HCT116 (cell line): ENCODE measurements at regions not wholly inside any gene's neighbourhood (a gene's known extent, or its start where the extent isn't known, plus 50 kb on each side); places are given as distances from the start of the nearest gene placed in this dataset.

ENCODE experiments used
- ATAC-seq: fragments of 200-7000 bp; cut with Tn5 transposase; 2 replicates; pipeline ENCODE4 v1.9.1; 2020; ENCODE audit warnings: mild to moderate bottlenecking, moderate library complexity
- BruUV-seq: library from RNA; stranded (reverse); fragments of 400-500 nt; replicated peaks from 2 replicates; lab custom pipeline; 2021; lab: Mats Ljungman, UMichigan
- CTCF ChIA-PET: fragments of 300-600 bp; sonication (Branson Sonifier 250); formaldehyde crosslinking; loops from one replicate; lab custom pipeline; 2021; ENCODE audit warnings: antibody characterized with exemption; lab: Charles Lee
- POLR2A ChIA-PET: fragments of 300-600, 350-600 bp; sonication (Branson Sonifier 250); formaldehyde crosslinking; loops from one replicate; lab custom pipeline; 2021; ENCODE audit warnings: antibody characterized with exemption; lab: Charles Lee
- RAD21 ChIA-PET, 2 experiments: fragments of 300-600 bp; sonication (Branson Sonifier 250); formaldehyde crosslinking; loops; one replicate each; lab custom pipeline; 2023; ENCODE audit warnings: low total read pairs in 2 of 2; ENCODE audit not compliant: uncharacterized antibody in 2 of 2, unreplicated experiment in 2 of 2, low non-redundant PET in 1 of 2; lab: Charles Lee
- DNase-seq: peaks from one replicate; pipeline ENCODE4 v3.0.0-alpha.2; 2010; ENCODE audit warnings: low read depth, low spot score
- H2AFZ ChIP-seq: fragments of 200-600 bp; shearing (Covaris generic), sonication (generic); 2 replicates; pipeline ENCODE4 v1.6.1; 2017; ENCODE audit warnings: low read depth, mixed run types, mixed read lengths, antibody characterized with exemption, low read length; ENCODE audit not compliant: poor library complexity, severe bottlenecking
- H3K27ac ChIP-seq: 2 replicates; pipeline ENCODE4 v1.5.1; 2012; ENCODE audit warnings: low read depth, low read length
- H3K27me3 ChIP-seq: fragments of 200-600 bp; sonication (generic); 2 replicates; pipeline ENCODE4 v1.6.1; 2016; ENCODE audit warnings: mixed run types, low read length, mixed read lengths; ENCODE audit not compliant: insufficient read depth
- H3K36me3 ChIP-seq, 2 experiments: fragments of 200-500 bp in 1 of 2; fragments of 200-600 bp in 1 of 2; sonication (Bioruptor generic) in 1 of 2; sonication (generic) in 1 of 2; 2 replicates each; pipeline versions ENCODE4 v1.5.1 to v1.6.1; 2014 to 2016; ENCODE audit warnings: low read length in 2 of 2, inconsistent platforms in 1 of 2, mixed read lengths in 1 of 2, mixed run types in 1 of 2; ENCODE audit not compliant: insufficient read depth in 2 of 2, control insufficient read depth in 1 of 2
- H3K4me1 ChIP-seq, 2 experiments: fragments of 200-600 bp in 1 of 2; sonication (generic) in 1 of 2; 2 replicates each; pipeline versions ENCODE4 v1.5.1 to v1.6.1; 2012 to 2017; ENCODE audit warnings: low read length in 2 of 2, inconsistent platforms in 1 of 2, mild to moderate bottlenecking in 1 of 2, mixed read lengths in 1 of 2, mixed run types in 1 of 2, moderate library complexity in 1 of 2; ENCODE audit not compliant: insufficient read depth in 2 of 2, control insufficient read depth in 1 of 2
- H3K4me2 ChIP-seq: fragments of 200-600 bp; sonication (generic); 2 replicates; pipeline ENCODE4 v1.6.1; 2017; ENCODE audit warnings: mixed run types, low read length, mixed read lengths
- H3K4me3 ChIP-seq, 2 experiments: fragments of 200-600 bp in 1 of 2; sonication (generic) in 1 of 2; replicated peaks in 1 of 2; 2 replicates each; pipeline ENCODE4 v1.5.1; 2011 to 2016; ENCODE audit warnings: low read length in 2 of 2, control low read depth in 1 of 2, low read depth in 1 of 2, mild to moderate bottlenecking in 1 of 2, mixed read lengths in 1 of 2, mixed run types in 1 of 2
- H3K79me2 ChIP-seq: fragments of 200-600 bp; sonication (generic); 2 replicates; pipeline ENCODE4 v1.6.1; 2017; ENCODE audit warnings: mild to moderate bottlenecking, mixed run types, low read length, moderate library complexity, mixed read lengths; ENCODE audit not compliant: insufficient read depth
- H3K9ac ChIP-seq: fragments of 200-600 bp; sonication (generic); 2 replicates; pipeline ENCODE4 v1.6.1; 2016; ENCODE audit warnings: low read length, mixed read lengths
- H3K9me2 ChIP-seq: fragments of 200-600 bp; sonication (generic), shearing (Covaris generic); 2 replicates; pipeline ENCODE4 v1.6.1; 2017; ENCODE audit warnings: mixed run types, mild to moderate bottlenecking, moderate library complexity; ENCODE audit not compliant: insufficient read depth
- H3K9me3 ChIP-seq, 2 experiments: fragments of 200-500 bp in 1 of 2; fragments of 200-600 bp in 1 of 2; sonication (Bioruptor generic) in 1 of 2; sonication (generic) in 1 of 2; 2 replicates each; pipeline ENCODE4 v1.6.1; 2014 to 2017; ENCODE audit warnings: low read length in 2 of 2, mixed read lengths in 2 of 2, inconsistent platforms in 1 of 2, low read depth in 1 of 2, mild to moderate bottlenecking in 1 of 2, mixed run types in 1 of 2, moderate library complexity in 1 of 2; ENCODE audit not compliant: control insufficient read depth in 1 of 2, insufficient read depth in 1 of 2
- H4K20me1 ChIP-seq: fragments of 200-600 bp; sonication (generic), shearing (Covaris generic); 2 replicates; pipeline ENCODE4 v1.6.1; 2017; ENCODE audit warnings: mixed run types, mild to moderate bottlenecking, moderate library complexity; ENCODE audit not compliant: insufficient read depth
- CBX3 ChIP-seq: IDR thresholded peaks from 2 replicates; pipeline ENCODE4 v1.6.1; 2012; ENCODE audit warnings: low read depth
- CEBPB ChIP-seq: IDR thresholded peaks from 2 replicates; pipeline ENCODE4 v1.6.1; 2012; ENCODE audit warnings: low read depth
- EGR1 ChIP-seq: IDR thresholded peaks from 2 replicates; pipeline ENCODE4 v1.6.1; 2012; ENCODE audit warnings: low read depth
- ELF1 ChIP-seq: IDR thresholded peaks from 2 replicates; pipeline ENCODE4 v1.6.1; 2012; ENCODE audit warnings: low read depth, borderline replicate concordance
- EZH2phosphoT487 ChIP-seq: fragments of 200-600 bp; IDR thresholded peaks from 2 replicates; pipeline ENCODE4 v1.6.1; 2018; ENCODE audit warnings: antibody characterized with exemption, borderline replicate concordance
- FOSL1 ChIP-seq: IDR thresholded peaks from 2 replicates; pipeline ENCODE4 v1.6.1; 2012; ENCODE audit warnings: low read depth
- JUND ChIP-seq: IDR thresholded peaks from 2 replicates; pipeline ENCODE4 v1.6.1; 2012
- POLR2A ChIP-seq: IDR thresholded peaks from 2 replicates; pipeline ENCODE4 v1.7.0; 2011; ENCODE audit warnings: borderline replicate concordance; ENCODE audit not compliant: insufficient read depth, insufficient read length; ENCODE audit errors: extremely low read depth
- POLR2AphosphoS5 ChIP-seq: IDR thresholded peaks from 2 replicates; pipeline ENCODE4 v1.6.1; 2011; ENCODE audit warnings: mild to moderate bottlenecking, low read depth, low read length, moderate library complexity
- RAD21 ChIP-seq: IDR thresholded peaks from 2 replicates; pipeline ENCODE4 v1.6.1; 2012; ENCODE audit warnings: low read depth, mild to moderate bottlenecking
- REST ChIP-seq: IDR thresholded peaks from 2 replicates; pipeline ENCODE4 v1.6.1; 2012; ENCODE audit warnings: low read depth
- SP1 ChIP-seq: IDR thresholded peaks from 2 replicates; pipeline ENCODE4 v1.6.1; 2012; ENCODE audit warnings: low read depth
- SRF ChIP-seq: IDR thresholded peaks from 2 replicates; pipeline ENCODE4 v1.6.1; 2012; ENCODE audit warnings: low read depth
- TCF7L2 ChIP-seq: IDR thresholded peaks from 2 replicates; pipeline ENCODE4 v1.7.0; 2011; ENCODE audit warnings: borderline replicate concordance, inconsistent platforms; ENCODE audit not compliant: insufficient read depth, insufficient read length; ENCODE audit errors: extremely low read depth
- YY1 ChIP-seq: IDR thresholded peaks from 2 replicates; pipeline ENCODE4 v1.6.1; 2011; ENCODE audit warnings: low read length, low read depth, moderate library complexity, mild to moderate bottlenecking; ENCODE audit not compliant: insufficient replicate concordance; ENCODE audit errors: extremely low read depth
- ZBTB33 ChIP-seq: IDR thresholded peaks from 2 replicates; pipeline ENCODE4 v1.6.1; 2011; ENCODE audit warnings: mild to moderate bottlenecking, low read length, moderate library complexity; ENCODE audit not compliant: insufficient replicate concordance; ENCODE audit errors: extremely low read depth
- ZNF274 ChIP-seq: fragments of 200-500 bp; sonication (Bioruptor generic); IDR thresholded peaks from 2 replicates; pipeline ENCODE4 v1.6.1; 2014; ENCODE audit warnings: mild to moderate bottlenecking, low read depth, low read length, inconsistent platforms
- intact Hi-C: fragments of 100-400 bp; cut with micrococcal nuclease; formaldehyde crosslinking; loops from 2 replicates; pipeline ENCODE4 v1.10.0; 2022

GRCh38 chr2:238581126-238581525, 154.4 kb downstream of the ASB1 start:
- ChIA-PET RAD21 (no interaction called here), POLR2A (no interaction called here), CTCF (no interaction called here)
- Histone ChIP-seq H3K9ac (no peak overlapping the region), H3K27ac (no peak overlapping the region), H3K4me3 (no peak overlapping the region), H3K4me2 (no peak overlapping the region), H4K20me1 (no peaks in the 10 kb centered on the region), H3K4me1 (no peaks in the 10 kb centered on the region), H3K79me2 (no peaks in the 10 kb centered on the region), H2AFZ (no peak overlapping the region), H3K36me3 (no peaks in the 10 kb centered on the region), H3K9me3 (no peaks in the 10 kb centered on the region), H3K9me2 (no peaks in the 10 kb centered on the region), H3K27me3 (no peaks in the 10 kb centered on the region)
- ATAC-seq (no peak), DNase-seq (no peak)
- no peak for TF ChIP-seq CBX3
- TF ChIP-seq ZNF274 = no peak
- TF ChIP-seq ELF1 = no peak
- TF ChIP-seq CEBPB = no peak
- no peak for TF ChIP-seq SRF
- TF ChIP-seq TCF7L2 = no peak
- TF ChIP-seq EGR1 = no peak
- no peak for TF ChIP-seq POLR2AphosphoS5
- TF ChIP-seq EZH2phosphoT487 = no peak
- TF ChIP-seq RAD21 = no peak
- TF ChIP-seq SP1 = no peak
- TF ChIP-seq FOSL1 = no peak
- no peak for TF ChIP-seq POLR2A
- intact Hi-C loops = no loop called here
- no TSS peak for BruUV-seq

- Histone ChIP-seq H3K4me3 (no peak overlapping the region), H3K4me2 (no peak overlapping the region), H3K4me1 (no peaks in the 10 kb centered on the region), H4K20me1 (no peaks in the 10 kb centered on the region), H3K36me3 (no peaks in the 10 kb centered on the region), H3K9me3 (no peaks in the 10 kb centered on the region), H3K9me2 (no peaks in the 10 kb centered on the region), H3K79me2 (no peaks in the 10 kb centered on the region), H2AFZ (no peak overlapping the region), H3K9ac (no peak overlapping the region), H3K27ac (no peak overlapping the region), H3K27me3 (no peaks in the 10 kb centered on the region)
- BruUV-seq = no TSS peak
- ATAC-seq (no peak), DNase-seq (no peak)
- ChIA-PET RAD21 (no interaction called here), CTCF (no interaction called here), POLR2A (no interaction called here)
- intact Hi-C loops = no loop called here
- TF ChIP-seq REST (no peak), TCF7L2 (no peak), ZBTB33 (no peak), YY1 (no peak), CEBPB (no peak), SP1 (no peak), JUND (no peak)
Measured at GRCh38 chr2:238582159-238582558, 155.4 kb downstream of the ASB1 start.
